SKM-1 treated with dmso at 0.1 percent for 144 hours (cell line): ENCODE measurements at regions not wholly inside any gene's neighbourhood (a gene's known extent, or its start where the extent isn't known, plus 50 kb on each side); places are given as distances from the start of the nearest gene placed in this dataset.
"Not testable (repeated sequence)": the region's sequence is repeated elsewhere in the genome, so short reads cannot be mapped to it uniquely, and the experiment has no call there.

Source experiments
- DNase-seq: peaks from one replicate; lab custom pipeline; 2025; ENCODE audit not compliant: unreplicated experiment; lab: John Stamatoyannopoulos, UW

DNA sequence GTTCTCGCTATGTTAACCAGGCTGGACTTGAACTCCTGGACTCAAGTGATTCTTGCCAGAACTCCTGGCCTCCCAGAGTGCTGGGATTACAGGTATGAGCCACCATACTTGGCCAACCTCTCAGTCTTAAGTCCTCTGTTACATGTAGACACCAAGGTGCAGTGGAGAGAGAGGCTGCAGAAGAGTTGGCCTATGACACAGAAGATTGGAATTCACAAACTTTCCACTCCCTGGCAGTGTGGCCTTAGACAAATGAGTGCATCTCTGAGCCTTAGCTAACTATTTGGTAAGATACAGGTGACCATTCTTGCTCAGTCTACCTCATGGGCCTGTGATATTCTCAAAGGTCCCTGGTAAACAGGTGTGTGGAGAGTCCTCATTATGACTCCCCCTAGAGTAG lies 159.7 kb downstream of the MYCN start:
- DNase-seq, result no peak

DNA sequence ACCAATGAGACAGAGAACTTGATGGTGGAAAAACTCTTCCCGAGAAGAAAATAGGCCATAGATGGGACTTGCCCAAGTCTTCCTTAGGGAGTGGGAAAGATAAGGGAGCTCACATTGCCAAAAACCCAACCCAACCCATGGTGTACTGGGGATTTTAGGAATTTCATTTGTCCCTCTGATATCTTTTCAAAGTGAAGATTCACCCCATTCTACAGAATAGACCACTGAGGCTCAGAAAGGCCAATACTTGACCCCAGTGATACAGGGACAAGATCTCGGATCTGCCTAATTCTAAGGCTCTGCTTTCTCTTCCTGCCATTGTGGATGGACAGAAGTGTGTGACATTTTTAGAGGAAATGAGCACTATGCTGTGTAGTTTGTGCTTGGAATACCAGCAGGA lies 159.0 kb downstream of the MYCN start:
- no peak for DNase-seq

GRCh38 chr2:16096962-16097361 lies 156.6 kb downstream of the MYCN start:
- no peak for DNase-seq

DNA sequence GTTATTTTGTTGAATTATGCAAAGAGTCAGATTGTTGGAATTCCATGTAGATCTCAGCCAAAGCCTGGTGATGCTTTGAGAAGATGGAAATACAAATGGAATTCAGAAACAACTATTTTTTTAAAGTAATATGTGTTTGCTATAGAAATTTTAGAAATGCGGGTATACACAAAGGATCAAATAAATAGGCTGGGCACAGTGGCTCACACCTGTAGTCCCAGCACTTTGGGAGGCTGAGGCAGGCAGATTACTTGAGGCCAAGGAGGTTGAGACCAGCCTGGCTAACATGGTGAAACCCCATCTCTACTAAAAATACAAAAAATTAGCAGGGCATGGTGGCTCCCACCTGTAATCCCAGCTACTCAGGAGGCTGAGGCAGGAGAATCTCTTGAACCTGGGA lies 155.1 kb downstream of the MYCN start:
- not testable (repeated sequence) for DNase-seq

- no peak for DNase-seq
Measured at GRCh38 chr2:16094811-16095210, 154.5 kb downstream of the MYCN start.

DNA sequence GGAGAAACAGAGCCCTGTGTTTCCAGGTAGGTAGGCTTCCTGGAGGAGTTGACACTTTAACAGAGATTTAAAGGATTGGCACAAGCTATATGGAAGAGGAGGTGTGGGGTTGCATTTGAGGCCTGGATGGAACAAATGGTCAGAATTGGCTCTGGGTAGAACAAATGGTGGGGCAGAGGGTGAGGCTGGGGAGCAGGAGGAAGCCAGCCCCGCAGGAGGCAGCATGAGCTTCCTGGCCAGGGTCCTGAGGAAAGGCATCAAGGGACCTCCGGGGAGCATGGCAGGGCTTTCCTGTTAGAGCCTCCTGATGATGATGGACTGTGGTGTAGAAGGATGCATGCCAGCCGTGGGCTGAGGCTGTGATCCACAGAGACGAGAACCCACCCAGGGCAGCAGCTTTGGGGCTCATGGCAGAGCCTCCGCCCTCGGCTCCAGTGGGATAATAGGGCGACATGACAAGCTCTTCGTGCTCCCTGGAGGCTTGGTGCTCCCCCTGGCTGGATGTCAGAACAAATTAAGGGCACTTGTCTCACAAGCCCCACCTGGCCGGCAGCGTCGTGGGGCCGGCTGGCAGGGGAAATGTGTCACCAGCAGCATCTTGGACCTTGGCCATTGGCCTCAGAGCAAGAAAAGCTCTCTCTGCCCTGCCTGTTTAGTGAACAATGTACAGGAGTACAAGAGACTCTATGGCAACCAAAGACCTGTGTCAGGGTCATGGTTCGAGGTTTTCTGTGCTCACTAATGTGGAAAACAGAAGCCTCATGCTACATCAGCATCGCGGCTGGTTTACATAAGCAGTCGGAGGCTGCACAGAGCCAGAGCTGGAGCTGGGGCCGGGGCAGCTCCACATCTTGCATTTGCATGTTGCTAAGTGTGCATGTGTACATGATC lies 153.5 kb downstream of the MYCN start:
- DNase-seq, result no peak

GRCh38 chr2:16092861-16093638 lies 152.7 kb downstream of the MYCN start:
- no peak for DNase-seq

GRCh38 chr2:16091576-16092282 lies 151.4 kb downstream of the MYCN start:
- no peak for DNase-seq

- DNase-seq, result no peak
Measured at GRCh38 chr2:16090650-16091575, 150.6 kb downstream of the MYCN start.

DNA sequence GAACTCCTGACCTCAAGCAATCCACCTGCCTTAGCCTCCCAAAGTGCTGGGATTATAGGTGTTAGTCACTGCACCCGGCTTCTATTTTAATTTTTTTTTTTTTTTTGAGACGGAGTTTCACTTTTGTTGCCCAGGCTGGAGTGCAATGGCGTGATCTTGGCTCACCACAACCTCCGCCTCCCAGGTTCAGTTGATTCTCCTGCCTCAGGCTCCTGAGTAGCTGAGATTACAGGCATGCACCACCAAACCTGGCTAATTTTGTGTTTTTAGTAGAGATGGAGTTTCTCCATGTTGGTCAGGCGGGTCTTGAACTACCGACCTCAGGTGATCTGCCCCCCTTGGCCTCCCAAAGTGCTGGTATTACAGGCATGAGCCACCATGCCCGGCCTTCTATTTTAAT lies 149.1 kb downstream of the MYCN start:
- not testable (repeated sequence) for DNase-seq

- no peak for DNase-seq
Measured at GRCh38 chr2:16088802-16089112, 148.4 kb downstream of the MYCN start.

GRCh38 chr2:16088035-16088801 lies 147.9 kb downstream of the MYCN start:
- no peak for DNase-seq

- DNase-seq, result not testable (repeated sequence)
Measured at GRCh38 chr2:16086136-16086535, 145.8 kb downstream of the MYCN start.

DNA sequence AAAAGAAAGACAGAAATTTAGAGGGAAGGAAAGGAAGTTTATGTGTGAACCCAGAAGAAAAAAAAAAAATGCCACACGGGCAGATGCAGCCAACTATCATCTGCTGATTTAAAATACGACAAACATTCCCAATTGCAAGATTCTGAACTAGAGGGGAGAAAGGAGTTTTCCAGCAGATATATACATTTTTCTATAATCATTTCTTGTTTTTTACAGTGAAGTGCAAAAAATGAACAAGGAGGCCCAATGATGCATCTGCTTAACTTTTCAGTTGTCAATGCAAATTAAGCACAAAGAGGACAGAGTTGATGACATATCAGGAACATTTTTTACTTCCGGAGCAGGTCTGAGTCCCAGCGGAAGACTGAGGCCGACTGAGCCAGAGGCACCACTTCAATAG lies 144.7 kb downstream of the MYCN start:
- DNase-seq, result no peak

DNA sequence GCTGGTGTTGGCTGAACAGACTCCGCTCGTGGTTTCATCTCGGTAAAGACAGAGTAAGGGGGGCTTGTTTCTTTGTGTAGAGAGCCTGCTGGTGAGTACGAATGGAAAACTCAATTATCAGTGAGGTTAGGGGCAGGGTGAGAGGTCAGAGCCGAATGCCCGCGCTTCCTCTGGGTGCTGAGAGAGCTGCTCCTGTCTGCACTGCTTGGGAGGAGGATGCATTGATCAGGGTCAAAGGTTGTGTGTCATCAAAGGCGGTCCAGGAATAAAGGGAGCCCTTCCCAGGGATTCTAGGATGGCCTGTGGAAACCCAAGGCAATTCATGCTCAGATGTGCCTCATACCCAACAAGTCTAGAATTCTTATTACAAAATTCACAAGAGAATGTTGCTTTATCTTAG lies 143.9 kb downstream of the MYCN start:
- no peak for DNase-seq

DNA sequence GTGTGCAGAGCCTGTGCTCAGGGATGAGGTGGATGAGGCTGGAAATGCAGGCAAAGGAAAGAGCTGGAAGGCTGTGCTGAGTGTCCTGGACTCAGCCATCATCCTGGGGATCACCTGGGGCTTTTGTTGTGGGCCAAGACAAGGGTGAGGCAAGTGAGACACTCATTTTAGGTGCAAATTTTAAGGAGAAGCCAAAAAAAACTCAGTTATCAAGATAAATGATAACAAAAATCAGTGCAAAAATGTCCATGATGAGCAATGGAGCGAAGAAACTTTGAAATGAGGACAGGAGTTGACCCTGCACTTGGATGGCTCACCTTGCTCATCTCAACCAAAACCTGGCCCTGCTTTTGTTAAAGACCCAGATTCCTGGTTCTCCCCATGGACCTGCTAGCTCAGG lies 141.9 kb downstream of the MYCN start:
- no peak for DNase-seq

DNA sequence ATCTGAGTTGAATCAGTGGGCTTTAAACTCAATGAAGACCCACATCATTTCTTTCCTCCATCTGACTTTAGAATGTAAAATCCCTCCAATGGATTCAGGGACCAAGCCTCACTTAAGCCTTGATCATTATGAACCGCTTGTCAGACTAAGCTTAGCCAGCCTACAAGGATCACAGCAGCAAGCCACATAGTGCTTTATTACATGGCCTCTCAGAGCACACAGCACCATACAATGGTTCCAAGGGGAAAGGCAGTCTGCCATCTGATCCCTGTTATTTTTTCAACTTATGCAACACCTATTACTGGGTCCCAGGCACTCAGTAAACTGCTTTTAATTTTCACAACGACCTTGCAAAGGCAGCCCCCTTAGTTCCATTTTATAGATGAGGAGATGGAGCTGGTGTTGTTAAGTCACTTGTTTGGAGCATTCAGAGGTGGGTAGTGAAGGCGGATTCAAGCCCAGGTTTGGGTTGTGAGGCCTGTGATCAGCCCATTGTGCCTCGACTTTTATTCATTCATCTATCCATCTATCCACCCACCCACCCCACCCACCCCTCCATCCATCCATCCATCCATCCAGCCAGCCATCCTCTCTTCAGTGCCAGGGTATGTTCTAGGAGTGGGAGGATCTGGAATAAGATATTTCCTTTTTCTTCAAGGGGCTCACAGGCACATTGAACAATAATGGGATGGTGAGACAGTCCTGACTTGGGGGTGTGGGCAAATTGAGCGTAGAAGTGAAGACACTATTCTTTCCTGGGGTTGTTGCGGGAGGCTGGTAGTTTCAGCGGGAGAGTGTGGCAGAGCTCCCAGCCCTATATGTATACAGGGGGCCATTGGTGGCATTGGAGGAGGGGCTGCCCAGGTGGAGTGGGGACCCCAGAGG lies 141.2 kb downstream of the MYCN start:
- DNase-seq, result no peak

DNA sequence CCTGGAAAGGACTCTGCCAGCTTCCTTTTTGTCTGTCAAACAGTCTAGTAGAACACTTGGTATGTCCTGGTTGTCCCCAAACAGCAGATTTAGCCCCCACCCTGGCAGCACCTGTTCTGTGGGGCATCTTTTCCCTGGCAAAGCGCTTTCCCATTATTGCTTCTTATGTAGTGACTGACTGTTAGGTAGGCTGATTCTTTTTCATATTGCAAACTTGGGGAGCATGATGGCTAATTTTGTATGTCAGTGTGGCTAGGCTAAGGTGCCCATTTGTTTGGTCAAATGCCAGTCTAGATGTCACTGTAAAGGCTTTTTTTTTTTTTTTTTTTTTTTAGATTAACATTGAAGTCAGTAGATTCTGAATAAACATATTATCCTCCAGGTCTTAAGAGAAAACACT lies 140.2 kb downstream of the MYCN start:
- DNase-seq, result no peak

- no peak for DNase-seq
Measured at GRCh38 chr2:16080071-16080470, 139.7 kb downstream of the MYCN start.
